IgD-negative memory B cell (primary cell): ENCODE measurements at regions not wholly inside any gene's neighbourhood (a gene's known extent, or its start where the extent isn't known, plus 50 kb on each side); places are given as distances from the start of the nearest gene placed in this dataset.

Experiments
- H3K27ac Mint-ChIP-seq, 3 donors: one replicate each; pipeline ENCODE4 v1.8.0; 2020 to 2022; ENCODE audit warnings: mild to moderate bottlenecking in 3 of 3, mixed read lengths in 3 of 3, moderate library complexity in 1 of 3
- H3K27me3 Mint-ChIP-seq: one replicate; pipeline ENCODE4 v1.8.0; 2021; ENCODE audit warnings: mixed read lengths
- H3K36me3 Mint-ChIP-seq: one replicate; pipeline ENCODE4 v1.8.0; 2020; ENCODE audit warnings: mild to moderate bottlenecking, mixed read lengths
- H3K4me1 Mint-ChIP-seq, 3 donors: one replicate each; pipeline ENCODE4 v1.8.0; 2020 to 2022; ENCODE audit warnings: mixed read lengths in 3 of 3, mild to moderate bottlenecking in 1 of 3
- H3K4me3 Mint-ChIP-seq, 4 donors: one replicate each; pipeline ENCODE4 v1.8.0; 2020 to 2022; ENCODE audit warnings: mild to moderate bottlenecking in 4 of 4, mixed read lengths in 4 of 4, moderate library complexity in 3 of 4
- H3K9me3 Mint-ChIP-seq, 3 donors: one replicate each; pipeline ENCODE4 v1.8.0; 2020 to 2021; ENCODE audit warnings: mixed read lengths in 3 of 3, mild to moderate bottlenecking in 1 of 3

DNA sequence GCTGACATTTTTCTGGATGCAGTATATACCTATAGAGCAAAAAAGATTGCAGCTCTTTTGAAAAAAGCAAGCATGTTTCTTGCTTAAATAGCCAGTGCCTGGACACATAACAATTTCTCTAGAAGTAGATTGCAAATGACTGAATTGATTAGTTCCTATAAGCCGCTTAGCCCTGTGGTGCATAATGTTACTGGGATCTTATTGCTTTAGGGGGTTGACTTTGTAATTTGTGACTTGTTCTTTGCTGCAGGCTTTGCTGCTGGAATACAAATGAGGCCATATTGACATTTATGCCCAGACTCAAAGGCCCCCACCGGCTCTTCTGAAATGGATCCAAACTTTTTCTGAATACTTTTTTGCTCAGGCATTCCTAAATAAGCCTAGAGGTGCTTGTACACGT lies 182.6 kb downstream of the SH3BP4 start:
- Mint-ChIP-seq H3K4me3 (no peak overlapping the region), H3K27me3 (peaks cover 25% of the 10 kb centered on the region), H3K36me3 (no peaks in the 10 kb centered on the region), H3K4me1 (peaks cover 0 to 1% (median 0%) of the 10 kb centered on the region in 3 donors), H3K9me3 (no peaks in the 10 kb centered on the region), H3K27ac (no peak overlapping the region)

GRCh38 chr2:235135195-235135965 lies 183.6 kb downstream of the SH3BP4 start:
- Mint-ChIP-seq H3K4me1 (peaks cover 0 to 1% (median 0%) of the 10 kb centered on the region in 3 donors), H3K4me3 (no peak overlapping the region), H3K9me3 (no peaks in the 10 kb centered on the region), H3K36me3 (no peaks in the 10 kb centered on the region), H3K27ac (no peak overlapping the region), H3K27me3 (peaks cover 27% of the 10 kb centered on the region)

DNA sequence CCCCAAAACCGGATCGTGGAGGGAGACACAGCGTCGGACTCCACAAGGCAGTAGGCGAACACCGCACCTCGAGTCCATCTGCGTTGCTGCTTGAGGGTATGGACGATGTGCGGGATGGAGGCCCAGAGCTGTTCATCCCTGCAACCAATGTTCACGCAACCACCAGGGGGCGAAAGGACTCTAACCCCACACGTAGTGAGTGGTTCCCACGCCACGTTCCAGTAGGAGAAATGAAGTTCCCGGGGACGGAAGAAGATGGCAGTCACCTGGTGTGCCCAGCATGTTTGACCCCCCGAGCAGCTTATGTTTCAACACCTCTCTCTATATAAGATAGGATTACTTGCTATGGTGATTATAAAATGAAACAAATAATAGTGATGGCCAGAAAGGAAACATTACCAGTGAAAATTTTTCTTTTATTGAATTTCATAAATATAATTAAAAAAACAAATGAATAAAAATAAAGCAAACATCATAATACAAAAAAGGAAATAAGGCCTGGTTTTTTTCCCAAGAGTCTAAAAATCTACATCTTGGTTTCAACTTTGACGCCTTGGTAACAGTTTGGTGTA lies 184.3 kb downstream of the SH3BP4 start:
- no peaks in the 10 kb centered on the region for H3K36me3 Mint-ChIP-seq
- H3K27me3 Mint-ChIP-seq = peaks cover 25% of the 10 kb centered on the region
- H3K4me1 Mint-ChIP-seq = peaks cover 0 to 1% (median 0%) of the 10 kb centered on the region in 3 donors
- no peak overlapping the region for H3K27ac Mint-ChIP-seq
- H3K4me3 Mint-ChIP-seq = peak overlapping the region in 1 of 4 donors; percentile 28
- H3K9me3 Mint-ChIP-seq = no peaks in the 10 kb centered on the region

GRCh38 chr2:235138339-235138738 lies 186.5 kb downstream of the SH3BP4 start:
- H3K36me3 Mint-ChIP-seq = no peaks in the 10 kb centered on the region
- H3K9me3 Mint-ChIP-seq = no peaks in the 10 kb centered on the region
- no peak overlapping the region for H3K4me3 Mint-ChIP-seq
- H3K27ac Mint-ChIP-seq = no peak overlapping the region
- H3K27me3 Mint-ChIP-seq = peaks cover 18% of the 10 kb centered on the region
- peaks cover 0 to 1% (median 0%) of the 10 kb centered on the region in 3 donors for H3K4me1 Mint-ChIP-seq

DNA sequence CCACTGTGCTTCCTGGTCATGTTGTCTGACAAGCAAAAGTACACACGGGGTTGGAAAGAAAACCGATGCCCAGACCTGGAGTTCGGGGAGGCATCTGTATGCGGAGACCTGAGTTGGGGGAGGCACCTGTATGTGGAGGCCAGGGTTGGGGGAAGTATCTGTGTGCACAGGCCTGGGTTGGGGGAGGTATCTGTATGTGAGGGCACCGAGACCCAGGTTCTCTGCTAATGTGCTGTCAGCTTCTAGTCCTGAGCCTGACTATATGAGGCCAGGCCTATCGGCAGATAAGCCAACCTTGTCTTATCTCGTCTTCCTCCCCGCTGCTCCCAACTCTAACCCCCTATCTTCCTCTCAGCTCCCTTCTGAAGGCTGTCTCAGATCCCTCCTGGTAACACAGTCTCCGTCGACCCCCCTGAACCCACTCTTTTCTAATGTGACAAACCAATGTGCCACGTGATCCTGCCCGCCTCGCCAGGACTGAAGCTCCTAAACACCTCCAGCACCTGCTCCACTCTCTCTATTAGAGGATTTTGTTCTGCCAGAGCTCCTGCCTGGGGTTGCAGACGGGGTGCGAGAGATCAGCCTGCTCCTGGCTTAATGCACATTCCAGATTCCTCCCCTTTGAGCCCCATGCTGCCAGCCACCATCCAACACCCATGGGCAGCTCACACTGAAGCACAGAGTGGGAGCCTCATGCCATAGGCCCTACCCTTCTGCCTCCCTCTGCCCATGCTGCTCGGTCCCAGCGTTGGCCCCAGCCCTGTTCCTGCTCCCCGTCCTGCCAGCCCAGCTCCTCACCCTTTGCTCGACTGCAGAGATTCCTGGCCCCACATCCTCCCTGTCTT lies 188.4 kb downstream of the SH3BP4 start:
- no peak overlapping the region for H3K4me3 Mint-ChIP-seq
- no peaks in the 10 kb centered on the region for H3K36me3 Mint-ChIP-seq
- H3K4me1 Mint-ChIP-seq = peaks cover 0 to 1% (median 0%) of the 10 kb centered on the region in 3 donors
- H3K27ac Mint-ChIP-seq = peak overlapping the region in 1 of 3 donors; percentile 14
- no peaks in the 10 kb centered on the region for H3K9me3 Mint-ChIP-seq
- H3K27me3 Mint-ChIP-seq = peaks cover 16% of the 10 kb centered on the region

DNA sequence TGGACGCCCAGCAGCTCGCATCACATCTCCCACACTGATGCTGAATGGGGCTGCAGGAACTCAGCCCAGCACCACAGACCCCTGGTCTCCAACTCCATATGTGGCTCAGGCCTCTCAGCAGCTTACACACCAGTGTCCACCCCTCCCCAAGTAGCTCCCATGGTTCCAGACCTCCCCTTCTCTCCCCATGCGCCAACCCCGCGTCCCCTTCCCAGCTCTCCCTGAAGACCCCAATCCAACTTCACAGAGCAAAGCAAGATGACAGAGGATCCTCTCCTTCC lies 188.9 kb downstream of the SH3BP4 start:
- Mint-ChIP-seq H3K27me3 (peaks cover 11% of the 10 kb centered on the region), H3K36me3 (no peaks in the 10 kb centered on the region), H3K4me1 (peaks cover 0 to 3% (median 0%) of the 10 kb centered on the region in 3 donors), H3K27ac (no peak overlapping the region), H3K9me3 (peaks cover 0 to 4% (median 0%) of the 10 kb centered on the region in 3 donors), H3K4me3 (no peak overlapping the region)

DNA sequence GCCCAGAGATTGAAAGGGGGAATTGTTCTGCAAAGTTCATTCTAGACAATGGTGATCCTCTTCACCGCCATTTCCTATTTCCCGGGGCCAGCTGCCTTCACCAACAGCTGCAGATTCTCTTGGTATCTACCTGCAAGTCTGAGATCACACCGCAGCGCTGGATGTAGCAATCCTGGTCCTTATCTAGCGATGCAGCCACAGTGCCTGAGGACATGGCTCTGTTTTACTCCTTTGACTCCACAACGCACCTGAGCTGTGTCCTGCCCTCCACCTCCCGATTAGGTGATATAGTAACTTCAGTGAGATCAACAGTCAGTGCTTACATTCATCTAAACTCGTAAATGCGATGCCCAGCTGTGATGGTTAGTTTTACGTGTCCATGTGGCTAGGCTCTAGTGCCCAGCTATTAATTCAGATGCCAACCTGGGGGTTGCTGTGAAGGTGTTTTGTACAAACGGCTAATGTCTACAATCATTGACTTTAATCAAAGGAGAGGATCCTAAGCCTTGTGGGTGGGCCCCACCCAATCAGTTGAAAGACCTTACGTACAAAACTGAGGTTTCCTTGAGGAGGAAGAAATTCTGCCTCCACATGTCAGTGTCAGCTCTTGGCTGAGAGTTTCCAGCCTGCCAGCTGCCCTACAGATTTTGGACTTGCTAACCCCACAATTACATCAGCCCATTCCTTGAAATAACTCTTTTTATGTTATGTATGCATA lies 189.8 kb downstream of the SH3BP4 start:
- peaks cover 0 to 1% (median 0%) of the 10 kb centered on the region in 3 donors for H3K4me1 Mint-ChIP-seq
- peak overlapping the region in 1 of 3 donors; percentile 76 for H3K27ac Mint-ChIP-seq
- H3K27me3 Mint-ChIP-seq = peaks cover 7% of the 10 kb centered on the region
- no peaks in the 10 kb centered on the region for H3K36me3 Mint-ChIP-seq
- peak overlapping the region in 1 of 4 donors; percentile 27 for H3K4me3 Mint-ChIP-seq
- peaks cover 0 to 8% (median 2%) of the 10 kb centered on the region in 3 donors for H3K9me3 Mint-ChIP-seq

DNA sequence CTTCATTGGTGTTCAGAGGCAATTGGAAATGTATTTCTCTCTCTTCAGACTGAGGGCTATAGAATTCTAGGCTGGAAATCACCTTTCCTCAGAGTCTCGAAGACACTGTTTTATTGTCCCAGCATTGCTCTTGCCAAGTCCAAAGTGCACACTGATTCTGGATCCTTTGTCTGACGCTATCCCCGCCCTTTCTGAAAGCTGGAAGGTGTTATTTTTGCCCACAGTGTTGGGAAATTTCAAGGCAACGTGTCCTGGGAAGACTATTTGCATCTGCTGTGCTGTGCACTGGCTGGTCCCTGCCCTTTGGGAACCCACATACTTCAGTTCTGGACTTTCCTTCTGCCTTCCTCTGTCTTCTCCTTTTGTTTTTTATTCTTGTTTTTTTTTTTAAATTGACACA lies 190.8 kb downstream of the SH3BP4 start:
- peaks cover 0 to 8% (median 2%) of the 10 kb centered on the region in 3 donors for H3K9me3 Mint-ChIP-seq
- peaks cover 0 to 1% (median 0%) of the 10 kb centered on the region in 3 donors for H3K4me1 Mint-ChIP-seq
- H3K4me3 Mint-ChIP-seq = no peak overlapping the region
- no peak overlapping the region for H3K27ac Mint-ChIP-seq
- H3K36me3 Mint-ChIP-seq = no peaks in the 10 kb centered on the region
- H3K27me3 Mint-ChIP-seq = peaks cover 7% of the 10 kb centered on the region

GRCh38 chr2:235143789-235144188 lies 192.0 kb downstream of the SH3BP4 start:
- H3K36me3 Mint-ChIP-seq = no peaks in the 10 kb centered on the region
- H3K4me1 Mint-ChIP-seq = peaks cover 0 to 1% (median 0%) of the 10 kb centered on the region in 3 donors
- peaks cover 5% of the 10 kb centered on the region for H3K27me3 Mint-ChIP-seq
- peaks cover 0 to 8% (median 2%) of the 10 kb centered on the region in 3 donors for H3K9me3 Mint-ChIP-seq
- no peak overlapping the region for H3K27ac Mint-ChIP-seq
- no peak overlapping the region for H3K4me3 Mint-ChIP-seq

DNA sequence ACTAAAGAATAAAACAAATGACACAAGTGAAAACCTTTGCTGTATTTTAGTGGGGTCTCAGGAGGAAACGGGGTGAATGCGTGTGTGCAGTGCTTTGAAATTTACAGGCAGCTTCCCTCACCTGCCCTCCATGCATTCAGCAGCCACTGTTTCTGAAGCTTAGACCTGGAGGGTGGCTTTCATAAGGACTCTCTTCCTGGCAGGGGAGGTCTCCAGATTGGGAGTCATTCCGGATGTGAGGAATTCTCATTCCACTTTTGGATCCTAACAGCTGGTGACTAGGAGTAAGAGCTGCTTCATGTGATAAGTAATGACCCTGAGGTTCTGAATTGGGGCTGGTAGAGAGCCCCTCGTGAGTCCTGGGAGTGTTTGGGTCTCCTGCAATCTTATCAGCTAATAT lies 192.5 kb downstream of the SH3BP4 start:
- Mint-ChIP-seq H3K27ac (no peak overlapping the region), H3K27me3 (peaks cover 5% of the 10 kb centered on the region), H3K4me3 (no peak overlapping the region), H3K36me3 (no peaks in the 10 kb centered on the region), H3K9me3 (peaks cover 0 to 8% (median 4%) of the 10 kb centered on the region in 3 donors), H3K4me1 (peaks cover 0 to 1% (median 0%) of the 10 kb centered on the region in 3 donors)

DNA sequence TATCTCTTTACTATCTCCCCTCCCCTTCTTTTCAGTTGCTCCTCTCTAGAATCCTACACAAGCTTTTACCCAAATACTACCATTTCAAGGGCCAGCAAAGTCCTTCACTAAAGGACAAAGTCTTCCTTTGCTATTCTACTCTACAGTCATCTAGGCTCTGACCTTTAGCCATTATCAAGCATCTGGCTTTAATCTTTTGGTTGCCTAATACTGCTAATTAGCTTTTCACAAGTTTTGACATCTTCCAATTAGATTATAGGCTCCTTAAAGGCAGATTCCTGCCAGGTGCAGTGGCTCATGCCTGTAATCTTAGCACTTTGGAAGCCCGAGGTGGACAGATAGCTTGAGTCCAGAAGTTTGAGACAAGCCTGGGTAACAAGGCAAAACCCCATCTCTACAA lies 194.4 kb downstream of the SH3BP4 start:
- Mint-ChIP-seq H3K4me1 (peaks cover 0 to 3% (median 0%) of the 10 kb centered on the region in 3 donors), H3K36me3 (no peaks in the 10 kb centered on the region), H3K27me3 (peaks cover 10% of the 10 kb centered on the region), H3K9me3 (peaks cover 0 to 8% (median 4%) of the 10 kb centered on the region in 3 donors), H3K4me3 (no peak overlapping the region), H3K27ac (no peak overlapping the region)

DNA sequence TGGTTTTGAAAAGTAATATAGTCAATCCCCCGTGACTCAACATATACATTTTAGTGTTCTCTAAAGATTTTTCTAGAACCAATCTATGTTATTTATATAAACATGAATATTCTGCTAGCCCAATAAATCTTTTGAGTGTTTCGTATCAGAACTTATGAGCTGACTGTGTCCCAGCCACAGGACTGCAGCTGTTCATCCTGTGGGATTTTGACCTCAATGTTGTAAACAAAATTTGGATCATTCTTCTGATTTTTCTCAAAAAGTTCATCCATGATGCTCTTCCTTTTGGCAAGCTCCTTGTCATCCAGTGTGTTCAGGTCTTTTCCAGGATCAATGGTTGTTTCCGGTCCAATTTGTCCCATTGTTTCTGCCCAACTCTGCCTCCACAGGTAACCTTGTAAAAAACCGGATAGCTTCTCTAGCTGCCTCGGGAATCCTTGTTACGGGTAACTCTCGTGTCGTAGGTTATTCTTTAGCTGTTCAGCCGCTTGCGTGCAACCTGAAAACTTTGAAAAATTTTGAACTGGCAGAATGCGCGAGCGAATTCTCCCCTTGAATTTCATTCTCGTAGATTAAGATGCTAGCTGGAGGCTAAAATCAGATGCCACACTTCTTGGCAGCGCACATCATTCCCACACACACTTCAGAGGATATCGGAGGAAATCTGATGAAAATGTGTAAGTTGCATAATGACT lies 195.2 kb downstream of the SH3BP4 start:
- Mint-ChIP-seq H3K27me3 (peaks cover 10% of the 10 kb centered on the region), H3K27ac (no peak overlapping the region), H3K36me3 (no peaks in the 10 kb centered on the region), H3K9me3 (peaks cover 0 to 8% (median 4%) of the 10 kb centered on the region in 3 donors), H3K4me1 (peaks cover 0 to 3% (median 0%) of the 10 kb centered on the region in 3 donors), H3K4me3 (no peak overlapping the region)

- H3K9me3 Mint-ChIP-seq = peaks cover 0 to 8% (median 4%) of the 10 kb centered on the region in 3 donors
- no peak overlapping the region for H3K4me3 Mint-ChIP-seq
- H3K4me1 Mint-ChIP-seq = peaks cover 0 to 3% (median 0%) of the 10 kb centered on the region in 3 donors
- H3K27me3 Mint-ChIP-seq = peaks cover 10% of the 10 kb centered on the region
- no peak overlapping the region for H3K27ac Mint-ChIP-seq
- H3K36me3 Mint-ChIP-seq = no peaks in the 10 kb centered on the region
Measured at GRCh38 chr2:235148201-235149170, 196.7 kb downstream of the SH3BP4 start.
